GM21619 (cell line): ENCODE measurements at regions not wholly inside any gene's neighbourhood (a gene's known extent, or its start where the extent isn't known, plus 50 kb on each side); places are given as distances from the start of the nearest gene placed in this dataset.

Source experiments
- ATAC-seq: cut with Tn5 transposase; IDR thresholded peaks from one replicate; pipeline ENCODE4 v1.9.1; 2021; ENCODE audit not compliant: unreplicated experiment

DNA sequence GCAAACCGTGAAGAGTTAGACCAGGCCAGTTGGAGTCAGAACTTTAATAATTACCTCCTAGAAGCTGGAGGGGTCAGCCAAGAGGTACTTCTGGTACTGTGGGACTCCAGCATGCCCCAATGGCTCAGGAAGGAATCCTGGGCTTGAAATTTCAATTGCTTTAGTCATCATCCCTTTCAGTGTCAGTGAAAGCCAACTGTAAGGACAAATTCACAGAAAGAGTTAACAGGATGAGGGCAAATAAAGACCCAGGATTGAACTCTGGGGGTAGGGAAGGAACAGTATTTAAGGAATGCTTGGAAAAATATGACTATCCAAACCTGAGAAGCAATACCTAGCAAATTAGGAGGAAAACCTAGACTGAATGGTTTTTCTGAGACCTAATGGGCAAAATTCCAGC, 735.1 kb upstream of the MARCKS start:
- no peak for ATAC-seq

DNA sequence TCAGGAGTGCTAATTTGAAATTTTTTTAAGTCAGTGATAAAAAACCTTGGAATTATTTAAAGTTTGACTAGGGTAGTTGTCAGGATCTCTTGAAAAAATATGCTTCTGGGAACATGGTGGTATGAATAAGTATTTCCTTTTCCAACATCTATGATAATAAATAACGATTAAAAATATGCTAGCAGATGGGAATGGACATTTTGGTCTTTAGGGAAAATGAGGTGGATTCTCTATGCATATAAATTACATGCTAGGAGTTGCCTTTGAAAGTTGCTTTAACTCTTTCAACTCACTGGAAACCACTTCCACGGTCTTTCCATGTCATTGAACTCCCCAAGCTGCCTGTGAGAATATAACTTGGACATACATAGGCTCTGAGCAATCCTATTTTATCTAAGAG, 731.5 kb upstream of the MARCKS start:
- no peak for ATAC-seq

DNA sequence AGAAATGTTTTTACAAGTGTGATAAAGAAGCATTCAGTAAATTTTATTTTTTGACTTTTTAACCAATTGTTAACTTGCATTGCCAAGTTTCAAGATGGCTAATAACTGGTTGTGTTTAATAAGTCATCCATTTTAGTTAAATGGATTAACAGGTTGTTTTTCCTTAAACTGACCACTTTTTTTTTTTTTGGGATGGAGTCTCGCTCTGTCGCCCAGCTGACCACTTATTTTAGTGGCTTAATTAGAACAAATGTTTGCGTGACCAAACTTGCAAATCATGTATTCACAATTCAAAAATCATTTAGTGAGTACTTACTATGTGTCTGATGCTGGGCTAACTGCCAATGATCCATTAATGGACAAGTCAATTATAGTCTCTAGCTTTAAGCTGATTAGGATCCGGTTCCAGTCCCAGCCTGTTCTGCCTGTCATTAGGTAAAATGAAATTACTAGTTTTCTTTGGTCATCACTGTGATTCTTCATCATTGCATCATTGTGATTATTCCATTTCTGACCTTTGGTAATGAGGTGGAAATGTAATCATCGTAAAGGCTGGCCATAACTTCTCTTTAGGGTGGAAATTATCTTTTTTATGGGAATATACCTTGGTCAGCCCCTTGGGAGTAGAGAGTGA, 729.2 kb upstream of the MARCKS start:
- ATAC-seq, result no peak

DNA sequence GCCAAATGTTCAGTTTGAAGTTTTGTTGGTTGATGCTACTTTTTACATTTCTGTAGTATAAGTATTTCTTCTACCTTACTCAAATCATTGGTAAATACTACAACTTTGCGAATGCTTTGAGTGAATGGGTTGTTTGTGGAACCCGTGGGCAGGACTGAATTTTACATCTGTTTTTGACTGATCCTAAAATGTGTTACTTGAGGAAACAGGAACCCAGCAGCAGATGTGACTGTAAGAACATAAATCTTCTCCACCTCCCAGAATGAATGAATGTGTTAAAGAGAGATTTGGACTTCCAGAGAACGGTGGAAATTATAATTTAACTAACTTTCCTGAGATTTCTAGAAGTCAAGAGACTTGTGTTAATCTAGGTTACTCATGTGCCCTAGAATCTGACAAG, 728.5 kb upstream of the MARCKS start:
- ATAC-seq, result no peak

GRCh38 chr6:113129991-113130390, 727.2 kb upstream of the MARCKS start:
- no peak for ATAC-seq

DNA sequence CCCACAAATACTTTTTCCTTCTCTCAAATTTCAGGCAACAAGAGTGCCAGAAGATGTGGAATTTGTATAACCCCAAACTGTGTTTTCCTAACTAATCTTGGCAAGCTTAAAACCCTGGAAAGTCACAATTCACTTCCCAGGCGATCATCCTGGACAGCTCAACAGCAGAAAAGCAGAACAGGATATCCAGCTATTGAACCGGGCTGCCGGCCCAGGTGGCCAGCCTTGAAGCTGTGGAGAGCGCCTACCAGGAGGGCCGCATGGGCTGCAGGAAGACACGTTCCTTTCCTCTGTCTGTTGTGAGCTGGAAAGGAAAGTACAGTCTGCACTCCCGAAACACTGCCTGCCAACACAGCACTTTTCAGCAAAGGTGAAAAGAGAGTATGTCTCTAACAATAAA, 719.7 kb upstream of the MARCKS start:
- ATAC-seq, result no peak

GRCh38 chr6:113140721-113141120, 716.4 kb upstream of the MARCKS start:
- ATAC-seq, result no peak

- no peak for ATAC-seq
These were observed 715.2 kb upstream of the MARCKS start for GRCh38 chr6:113141901-113142300.

GRCh38 chr6:113142671-113143174, 714.4 kb upstream of the MARCKS start:
- no peak for ATAC-seq

- ATAC-seq, result no peak
These were observed 713.9 kb upstream of the MARCKS start for GRCh38 chr6:113143206-113143605.

- ATAC-seq, result no peak
These were observed 713.0 kb upstream of the MARCKS start for GRCh38 chr6:113144117-113144516.

- no peak for ATAC-seq
These were observed 710.3 kb upstream of the MARCKS start for GRCh38 chr6:113146878-113147277.

- no peak for ATAC-seq
These were observed 709.6 kb upstream of the MARCKS start for GRCh38 chr6:113147544-113147943.

DNA sequence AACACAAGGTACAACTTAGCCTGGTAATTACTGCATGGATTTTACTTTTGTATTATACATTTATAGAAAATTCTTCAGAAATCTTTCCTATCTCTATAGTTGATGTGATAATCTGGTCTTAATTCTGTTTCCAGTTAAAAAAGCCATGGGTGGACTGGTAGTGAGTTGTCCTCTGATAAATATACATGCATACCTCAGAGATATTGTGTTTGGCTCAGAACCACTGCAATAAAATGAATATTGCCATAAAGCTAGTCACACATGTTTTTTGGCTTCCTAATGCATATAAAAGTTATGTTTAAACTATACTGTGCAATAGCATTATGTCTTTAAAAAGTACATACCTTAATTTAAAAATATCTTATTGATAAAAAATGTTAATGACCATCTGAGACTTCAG, 708.6 kb upstream of the MARCKS start:
- ATAC-seq, result no peak

DNA sequence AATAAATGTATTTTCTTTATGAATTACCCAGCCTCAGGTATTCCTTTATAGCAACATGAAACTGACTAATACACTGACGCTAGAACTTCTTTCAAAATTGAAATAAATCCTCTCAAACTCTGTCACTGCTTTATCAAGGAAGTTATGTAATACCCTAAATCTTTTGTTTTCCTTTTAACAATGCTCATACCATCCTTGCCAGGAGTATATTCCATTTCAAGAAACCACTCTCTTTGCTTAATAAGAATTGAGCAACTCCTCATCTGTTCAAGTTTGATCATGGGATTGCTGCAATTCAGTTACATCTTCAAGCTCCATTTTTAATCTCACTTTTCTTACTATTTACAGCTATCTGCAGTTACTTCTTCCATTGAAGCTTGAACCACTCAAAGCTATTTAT, 707.6 kb upstream of the MARCKS start:
- ATAC-seq, result no peak

DNA sequence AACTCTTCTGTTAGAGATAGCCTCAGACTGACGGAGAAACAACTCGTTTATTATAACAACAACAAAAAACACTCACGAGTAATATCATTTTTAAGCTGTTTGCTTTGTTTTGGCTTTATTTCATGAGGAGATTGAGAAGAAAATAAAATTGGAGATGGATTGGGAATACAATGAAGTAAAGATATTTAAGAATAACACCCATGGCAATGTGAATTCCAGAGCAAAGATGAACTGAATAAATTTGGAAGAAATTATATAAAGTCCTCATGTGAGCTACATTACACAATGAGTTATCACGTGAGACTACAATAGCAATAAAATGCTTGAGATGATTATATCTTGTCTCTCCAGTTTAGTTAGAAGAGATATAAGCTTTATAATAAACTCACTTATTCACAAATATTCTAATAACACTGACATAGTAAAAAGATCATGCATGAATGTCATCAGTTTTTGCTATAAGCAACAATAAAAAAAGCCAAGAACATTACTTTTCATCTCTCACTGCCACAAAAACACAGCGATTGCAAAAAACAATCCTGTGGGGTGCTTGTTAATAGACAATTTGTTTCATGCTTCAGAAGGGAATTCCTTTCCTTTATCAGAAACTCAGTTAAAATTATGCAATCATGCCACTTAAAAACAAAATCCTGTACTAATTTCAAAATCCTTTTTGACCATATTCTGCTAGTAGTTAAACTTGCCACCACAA, 696.7 kb upstream of the MARCKS start:
- ATAC-seq, result no peak

- ATAC-seq, result no peak
These were observed 696.2 kb upstream of the MARCKS start for GRCh38 chr6:113161018-113161315.

GRCh38 chr6:113162739-113163138, 694.4 kb upstream of the MARCKS start:
- no peak for ATAC-seq

DNA sequence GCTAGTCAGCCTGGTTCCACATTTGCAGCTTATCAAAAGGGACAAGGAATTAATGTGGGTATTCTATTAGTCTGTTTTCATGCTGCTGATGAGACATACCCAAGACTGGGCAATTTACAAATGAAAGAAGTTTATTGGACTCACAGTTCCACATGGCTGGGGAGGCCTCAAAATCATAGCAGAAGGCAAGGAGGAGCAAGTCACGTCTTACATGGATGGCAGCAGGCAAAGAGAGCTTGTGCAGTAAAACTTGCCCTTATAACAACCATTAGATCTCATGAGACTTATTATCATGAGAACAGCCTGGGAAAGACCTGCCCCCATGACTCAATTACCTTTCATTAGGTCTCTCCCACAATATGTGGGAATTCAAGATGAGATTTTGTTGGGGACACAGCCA, 689.1 kb upstream of the MARCKS start:
- no peak for ATAC-seq

- ATAC-seq, result no peak
These were observed 687.7 kb upstream of the MARCKS start for GRCh38 chr6:113169484-113169883.

DNA sequence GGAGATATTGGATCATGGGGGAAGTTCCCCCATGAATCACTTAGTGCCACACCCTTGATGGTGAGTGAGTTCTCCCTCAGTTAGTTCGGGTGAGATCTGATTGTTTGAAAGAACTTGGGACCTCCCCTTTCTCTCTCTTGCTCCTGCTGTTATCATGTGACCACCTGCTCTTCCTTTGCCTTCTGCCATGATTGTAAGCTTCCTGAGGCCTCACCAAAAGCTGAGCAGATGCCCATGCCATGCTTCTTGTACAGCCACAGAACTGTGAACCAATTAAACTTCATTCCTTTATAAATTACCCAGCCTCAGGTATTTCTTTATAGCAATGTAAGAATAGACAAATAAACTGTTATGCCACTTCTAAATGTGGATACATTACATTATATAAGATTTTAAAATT, 686.7 kb upstream of the MARCKS start:
- no peak for ATAC-seq

GRCh38 chr6:113171882-113172281, 685.3 kb upstream of the MARCKS start:
- ATAC-seq, result no peak

DNA sequence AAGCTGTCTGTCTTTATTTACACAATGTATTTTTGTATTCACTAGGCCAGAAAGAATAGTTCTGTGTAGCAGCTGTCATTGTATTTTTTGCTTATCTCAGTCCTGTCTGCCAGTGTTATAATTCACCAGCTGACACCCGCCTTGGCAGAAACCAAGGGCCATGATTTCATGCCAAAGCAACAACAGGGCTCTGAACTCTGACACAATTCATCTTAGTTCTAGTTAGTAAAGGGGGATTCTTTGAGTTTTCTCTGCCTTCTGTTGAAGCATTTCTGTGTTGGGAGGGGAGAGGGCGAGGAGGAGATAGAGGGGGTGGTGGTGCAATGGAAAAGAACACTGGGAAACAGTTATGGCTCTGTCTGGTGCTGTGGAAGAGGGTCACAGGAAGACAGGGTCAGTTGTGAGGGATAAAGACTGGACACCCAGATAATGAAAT, 684.6 kb upstream of the MARCKS start:
- ATAC-seq, result no peak
